ENCODE measurements at regions not wholly inside any gene's neighbourhood (a gene's known extent, or its start where the extent isn't known, plus 50 kb on each side); places are given as distances from the start of the nearest gene placed in this dataset.

DNA sequence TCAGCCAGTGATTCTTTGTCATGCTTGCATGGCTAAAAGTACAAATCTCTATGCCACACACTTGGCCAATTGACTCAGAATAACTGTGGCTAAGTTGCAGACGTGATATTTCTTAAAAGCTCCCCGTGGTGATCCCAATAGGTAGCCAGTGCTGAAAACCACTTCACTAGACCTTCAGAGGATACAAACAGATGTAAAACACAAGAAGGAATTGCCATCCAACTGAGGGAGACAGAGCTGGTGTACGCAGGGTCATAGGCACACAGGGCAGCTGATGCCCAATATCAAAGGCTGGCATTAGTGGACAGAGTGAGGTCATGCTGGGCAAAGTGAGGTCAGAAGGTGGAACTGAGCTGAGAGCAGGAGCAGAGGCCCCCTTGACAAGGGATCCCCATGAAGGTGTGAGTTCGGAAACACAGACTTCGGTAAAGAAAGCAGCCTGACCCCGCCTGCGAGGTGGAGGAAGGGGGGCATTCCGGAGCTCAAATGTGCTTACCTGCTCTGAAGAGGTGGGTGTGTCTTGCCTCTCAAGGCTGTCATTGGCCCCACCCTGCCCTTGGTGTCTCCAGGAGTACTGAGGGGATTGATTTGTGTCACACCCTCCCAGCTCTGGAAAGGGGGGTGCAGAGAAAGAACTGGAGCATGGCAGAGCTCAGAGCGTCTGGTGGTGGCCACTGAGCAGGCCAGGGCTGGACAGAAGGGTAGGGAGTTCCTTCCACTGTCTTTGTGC lies 344.9 kb upstream of the B3GAT1 start:
- TF ChIP-seq, protein P1, sequence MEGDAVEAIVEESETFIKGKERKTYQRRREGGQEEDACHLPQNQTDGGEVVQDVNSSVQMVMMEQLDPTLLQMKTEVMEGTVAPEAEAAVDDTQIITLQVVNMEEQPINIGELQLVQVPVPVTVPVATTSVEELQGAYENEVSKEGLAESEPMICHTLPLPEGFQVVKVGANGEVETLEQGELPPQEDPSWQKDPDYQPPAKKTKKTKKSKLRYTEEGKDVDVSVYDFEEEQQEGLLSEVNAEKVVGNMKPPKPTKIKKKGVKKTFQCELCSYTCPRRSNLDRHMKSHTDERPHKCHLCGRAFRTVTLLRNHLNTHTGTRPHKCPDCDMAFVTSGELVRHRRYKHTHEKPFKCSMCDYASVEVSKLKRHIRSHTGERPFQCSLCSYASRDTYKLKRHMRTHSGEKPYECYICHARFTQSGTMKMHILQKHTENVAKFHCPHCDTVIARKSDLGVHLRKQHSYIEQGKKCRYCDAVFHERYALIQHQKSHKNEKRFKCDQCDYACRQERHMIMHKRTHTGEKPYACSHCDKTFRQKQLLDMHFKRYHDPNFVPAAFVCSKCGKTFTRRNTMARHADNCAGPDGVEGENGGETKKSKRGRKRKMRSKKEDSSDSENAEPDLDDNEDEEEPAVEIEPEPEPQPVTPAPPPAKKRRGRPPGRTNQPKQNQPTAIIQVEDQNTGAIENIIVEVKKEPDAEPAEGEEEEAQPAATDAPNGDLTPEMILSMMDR (IDR thresholded peaks at IDR 0.05; ENCODE audit: low read length) = no peak
- no peak for TF ChIP-seq EZH2 (IDR thresholded peaks at IDR 0.05; ENCODE audit: borderline replicate concordance, low read length)

All from OCI-LY1 (cell line).